Thoracic aorta (tissue), 2 donors: ENCODE measurements at regions not wholly inside any gene's neighbourhood (a gene's known extent, or its start where the extent isn't known, plus 50 kb on each side); places are given as distances from the start of the nearest gene placed in this dataset.
"Not testable (repeated sequence)": the region's sequence is repeated elsewhere in the genome, so short reads cannot be mapped to it uniquely, and the experiment has no call there.

ENCODE experiments used
- ATAC-seq: fragments of 150-250 bp; one replicate; pipeline ENCODE4 v1.8.0; 2017; ENCODE audit warnings: low read depth; ENCODE audit not compliant: insufficient number of reproducible peaks, low FRiP score
- DNase-seq: peaks from one replicate; pipeline ENCODE4 v3.0.0-alpha.2; 2020; ENCODE audit warnings: low spot score
- H3K27ac ChIP-seq, 2 donors: fragments of 200-600 bp; sonication (generic); 1 replicate in 1 of 2; 2 replicates in 1 of 2; pipeline ENCODE4 v1.5.1; 2016; ENCODE audit warnings: mild to moderate bottlenecking in 2 of 2, moderate library complexity in 2 of 2
- H3K27me3 ChIP-seq: fragments of 200-600 bp; sonication (generic); replicated peaks from 2 replicates; pipeline ENCODE4 v1.6.0; 2016; ENCODE audit warnings: mild to moderate bottlenecking; ENCODE audit not compliant: insufficient read depth
- H3K36me3 ChIP-seq: fragments of 200-600 bp; sonication (generic); one replicate; pipeline ENCODE4 v1.5.1; 2016
- H3K4me1 ChIP-seq, 2 donors: fragments of 200-600 bp; sonication (generic); 1 replicate in 1 of 2; 2 replicates in 1 of 2; pipeline versions ENCODE4 v1.5.1 to v1.6.0; 2016; ENCODE audit warnings: low read depth in 2 of 2, mild to moderate bottlenecking in 1 of 2; ENCODE audit not compliant: control insufficient read depth in 1 of 2
- H3K4me3 ChIP-seq: fragments of 200-600 bp; sonication (generic); 2 replicates; pipeline ENCODE4 v1.5.1; 2016; ENCODE audit warnings: mild to moderate bottlenecking
- H3K9me3 ChIP-seq: fragments of 200-600 bp; sonication (generic); 2 replicates; pipeline ENCODE4 v1.5.1; 2016
- CTCF ChIP-seq: fragments of 200-600 bp; sonication (generic); IDR thresholded peaks from one replicate; pipeline ENCODE4 v1.5.1; 2019; ENCODE audit warnings: antibody characterized with exemption

- TF ChIP-seq CTCF = no peak
- H3K9me3 ChIP-seq = no peaks in the 10 kb centered on the region
- no peak for DNase-seq
- no peaks in the 10 kb centered on the region for H3K36me3 ChIP-seq
- no peaks in the 10 kb centered on the region for H3K27me3 ChIP-seq
- ATAC-seq = no peak
- H3K27ac ChIP-seq = no peak overlapping the region
- no peaks in the 10 kb centered on the region for H3K4me1 ChIP-seq
- no peak overlapping the region for H3K4me3 ChIP-seq
These were observed 912.4 kb upstream of the ATXN7L3B start for GRCh38 chr12:73625226-73625625.

- no peak for TF ChIP-seq CTCF
- ATAC-seq (no peak), DNase-seq (no peak)
- Histone ChIP-seq H3K36me3 (no peaks in the 10 kb centered on the region), H3K4me1 (no peaks in the 10 kb centered on the region), H3K27me3 (no peaks in the 10 kb centered on the region), H3K27ac (no peak overlapping the region), H3K4me3 (no peak overlapping the region), H3K9me3 (no peaks in the 10 kb centered on the region)
These were observed 908.5 kb upstream of the ATXN7L3B start for GRCh38 chr12:73629171-73629570.

- H3K27ac ChIP-seq = no peak overlapping the region
- no peak overlapping the region for H3K4me3 ChIP-seq
- no peaks in the 10 kb centered on the region for H3K9me3 ChIP-seq
- H3K4me1 ChIP-seq = no peaks in the 10 kb centered on the region
- DNase-seq = no peak
- ATAC-seq = no peak
- TF ChIP-seq CTCF = no peak
- H3K27me3 ChIP-seq = no peaks in the 10 kb centered on the region
- H3K36me3 ChIP-seq = no peaks in the 10 kb centered on the region
These were observed 907.5 kb upstream of the ATXN7L3B start for GRCh38 chr12:73629893-73630831.

GRCh38 chr12:73632191-73632590, 905.4 kb upstream of the ATXN7L3B start:
- Histone ChIP-seq H3K27ac (no peak overlapping the region), H3K27me3 (no peaks in the 10 kb centered on the region), H3K4me3 (no peak overlapping the region), H3K9me3 (no peaks in the 10 kb centered on the region), H3K36me3 (no peaks in the 10 kb centered on the region), H3K4me1 (no peaks in the 10 kb centered on the region)
- no peak for TF ChIP-seq CTCF
- ATAC-seq (no peak), DNase-seq (no peak)

GRCh38 chr12:73632661-73633060, 905.0 kb upstream of the ATXN7L3B start:
- H3K36me3 ChIP-seq = no peaks in the 10 kb centered on the region
- ATAC-seq = no peak

GRCh38 chr12:73639397-73639796, 898.2 kb upstream of the ATXN7L3B start:
- not testable (repeated sequence) for DNase-seq, H3K27me3 ChIP-seq, H3K9me3 ChIP-seq, H3K27ac ChIP-seq, H3K4me3 ChIP-seq, ATAC-seq, H3K4me1 ChIP-seq, H3K36me3 ChIP-seq

More at GRCh38 chr12:73632661-73633060, 905.0 kb upstream of the ATXN7L3B start:
- no peak for DNase-seq
- no peaks in the 10 kb centered on the region for H3K4me1 ChIP-seq
- H3K9me3 ChIP-seq = no peaks in the 10 kb centered on the region
- no peak for TF ChIP-seq CTCF
- H3K4me3 ChIP-seq = no peak overlapping the region
- H3K27me3 ChIP-seq = no peaks in the 10 kb centered on the region
- no peak overlapping the region for H3K27ac ChIP-seq
